ENCODE measurements at regions not wholly inside any gene's neighbourhood (a gene's known extent, or its start where the extent isn't known, plus 50 kb on each side); places are given as distances from the start of the nearest gene placed in this dataset.
"Not testable (repeated sequence)": the region's sequence is repeated elsewhere in the genome, so short reads cannot be mapped to it uniquely, and the experiment has no call there.

DNA sequence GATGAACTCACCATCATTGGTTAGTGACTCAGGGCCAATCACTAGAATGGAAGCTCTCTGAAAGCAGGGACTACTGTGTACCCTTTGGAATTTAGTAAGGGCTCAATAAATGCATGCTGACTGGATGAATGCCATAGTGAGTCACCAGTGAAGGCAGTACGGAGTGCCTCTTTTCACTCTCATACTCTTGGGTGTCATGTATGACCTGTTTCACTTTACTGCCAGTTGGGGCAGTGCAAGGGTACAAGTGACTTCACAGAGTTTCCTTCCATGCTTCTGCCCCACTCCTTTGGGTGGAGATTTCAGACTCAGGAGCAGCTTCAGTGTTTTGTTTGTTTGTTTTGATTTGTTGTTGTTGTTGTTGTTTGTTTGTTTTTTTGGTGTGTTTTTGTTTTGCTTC is 57.7 kb downstream of the SOX3 start:
- Mint-ChIP-seq H3K27ac (no peak overlapping the region), H3K27me3 (peaks cover 2% of the 10 kb centered on the region)

GRCh38 chrX:140440876-140441275 is 64.0 kb downstream of the SOX3 start:
- no peak overlapping the region for H3K27ac Mint-ChIP-seq
- no peaks in the 10 kb centered on the region for H3K36me3 Mint-ChIP-seq
- H3K27me3 Mint-ChIP-seq, result peaks cover 4% of the 10 kb centered on the region
- H3K4me3 Mint-ChIP-seq, result no peak overlapping the region
- no peaks in the 10 kb centered on the region for H3K9me3 Mint-ChIP-seq
- no peaks in the 10 kb centered on the region for H3K4me1 Mint-ChIP-seq

More for the DNA sequence above, 57.7 kb downstream of the SOX3 start:
- Mint-ChIP-seq H3K36me3 (no peaks in the 10 kb centered on the region), H3K9me3 (no peaks in the 10 kb centered on the region), H3K4me1 (no peaks in the 10 kb centered on the region), H3K4me3 (no peak overlapping the region)

GRCh38 chrX:140439476-140439875 is 65.4 kb downstream of the SOX3 start:
- Mint-ChIP-seq H3K36me3 (no peaks in the 10 kb centered on the region), H3K27me3 (peaks cover 4% of the 10 kb centered on the region), H3K9me3 (no peaks in the 10 kb centered on the region), H3K27ac (no peak overlapping the region), H3K4me3 (no peak overlapping the region), H3K4me1 (no peaks in the 10 kb centered on the region)

DNA sequence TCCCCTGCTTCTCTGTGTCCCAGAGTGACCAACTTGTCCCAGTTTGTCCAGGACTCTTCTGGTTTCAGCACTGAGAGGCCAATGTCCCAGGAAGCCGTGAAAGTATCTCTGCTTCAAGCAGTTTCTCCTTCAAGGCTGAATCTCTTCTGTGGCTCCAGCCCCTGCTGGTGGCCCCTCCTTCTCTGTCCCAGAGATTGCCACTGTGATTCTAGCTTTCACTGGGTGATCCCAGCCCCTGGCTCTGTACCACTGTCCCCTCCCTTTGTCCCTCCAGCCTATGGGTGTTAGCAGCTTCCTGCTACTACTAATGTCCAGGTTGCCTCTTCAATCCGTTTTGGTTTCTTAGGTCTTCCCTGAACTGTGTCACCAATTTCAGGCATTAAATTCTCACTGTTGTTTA is 70.5 kb downstream of the SOX3 start:
- H3K36me3 Mint-ChIP-seq, result no peaks in the 10 kb centered on the region
- peaks cover 2% of the 10 kb centered on the region for H3K27me3 Mint-ChIP-seq
- H3K4me3 Mint-ChIP-seq, result no peak overlapping the region
- H3K9me3 Mint-ChIP-seq, result no peaks in the 10 kb centered on the region
- H3K27ac Mint-ChIP-seq, result no peak overlapping the region
- H3K4me1 Mint-ChIP-seq, result no peaks in the 10 kb centered on the region

DNA sequence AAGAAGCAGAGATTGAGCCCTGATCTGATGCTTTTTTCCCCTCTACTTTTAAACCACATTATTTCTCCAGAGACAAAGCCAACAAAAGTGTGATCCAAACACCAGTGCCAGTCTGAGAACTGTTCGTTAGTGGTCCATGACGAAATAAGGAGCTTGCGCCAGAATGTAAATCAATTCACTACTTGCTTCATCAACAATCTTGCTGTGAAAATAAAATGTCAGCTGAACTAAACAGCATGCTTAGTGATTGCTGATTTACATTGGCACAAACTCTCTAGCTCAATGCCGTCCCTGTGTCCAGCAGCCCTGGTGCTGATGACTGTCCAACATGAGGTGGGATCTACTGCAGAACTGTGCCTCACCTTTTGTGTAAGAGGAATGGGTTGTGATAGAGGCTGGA is 71.3 kb downstream of the SOX3 start:
- no peaks in the 10 kb centered on the region for H3K36me3 Mint-ChIP-seq
- peaks cover 2% of the 10 kb centered on the region for H3K27me3 Mint-ChIP-seq
- H3K9me3 Mint-ChIP-seq, result no peaks in the 10 kb centered on the region
- H3K4me3 Mint-ChIP-seq, result no peak overlapping the region
- no peaks in the 10 kb centered on the region for H3K4me1 Mint-ChIP-seq
- H3K27ac Mint-ChIP-seq, result no peak overlapping the region

- no peak overlapping the region for H3K4me3 Mint-ChIP-seq
These were observed 72.3 kb downstream of the SOX3 start for GRCh38 chrX:140432346-140433175.

DNA sequence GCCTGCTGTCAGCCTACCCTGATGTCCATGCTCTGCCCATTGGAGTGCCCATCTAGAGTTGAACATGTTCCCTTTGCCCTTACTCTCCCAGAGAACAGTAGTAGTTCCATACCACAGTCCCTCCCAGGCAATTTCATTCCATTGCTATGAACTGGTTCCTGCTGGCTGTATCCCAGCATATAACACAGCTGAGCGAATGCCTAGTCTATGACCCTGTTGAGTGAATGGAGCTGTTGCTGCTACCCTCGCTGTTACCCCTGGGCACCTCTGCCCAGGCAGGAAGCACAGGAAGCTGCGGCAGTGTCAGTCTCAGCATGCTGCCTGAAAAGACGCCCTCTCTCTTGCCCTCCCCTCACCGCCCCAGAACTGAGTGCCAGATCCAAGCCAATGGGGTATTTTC is 73.3 kb downstream of the SOX3 start:
- Mint-ChIP-seq H3K36me3 (no peaks in the 10 kb centered on the region), H3K27ac (no peak overlapping the region), H3K27me3 (no peaks in the 10 kb centered on the region), H3K4me1 (no peaks in the 10 kb centered on the region), H3K9me3 (no peaks in the 10 kb centered on the region), H3K4me3 (no peak overlapping the region)

More at GRCh38 chrX:140432346-140433175, 72.3 kb downstream of the SOX3 start:
- no peaks in the 10 kb centered on the region for H3K4me1 Mint-ChIP-seq
- no peaks in the 10 kb centered on the region for H3K36me3 Mint-ChIP-seq
- no peak overlapping the region for H3K27ac Mint-ChIP-seq
- H3K9me3 Mint-ChIP-seq, result no peaks in the 10 kb centered on the region
- no peaks in the 10 kb centered on the region for H3K27me3 Mint-ChIP-seq

- H3K4me1 Mint-ChIP-seq, result no peaks in the 10 kb centered on the region
- no peak overlapping the region for H3K4me3 Mint-ChIP-seq
- no peak overlapping the region for H3K27ac Mint-ChIP-seq
- no peaks in the 10 kb centered on the region for H3K9me3 Mint-ChIP-seq
- H3K27me3 Mint-ChIP-seq, result no peaks in the 10 kb centered on the region
- H3K36me3 Mint-ChIP-seq, result no peaks in the 10 kb centered on the region
These were observed 79.0 kb downstream of the SOX3 start for GRCh38 chrX:140425712-140426395.

GRCh38 chrX:140422501-140422900 is 82.4 kb downstream of the SOX3 start:
- no peaks in the 10 kb centered on the region for H3K27me3 Mint-ChIP-seq
- H3K36me3 Mint-ChIP-seq, result no peaks in the 10 kb centered on the region
- H3K9me3 Mint-ChIP-seq, result no peaks in the 10 kb centered on the region
- H3K4me3 Mint-ChIP-seq, result no peak overlapping the region
- no peak overlapping the region for H3K27ac Mint-ChIP-seq
- H3K4me1 Mint-ChIP-seq, result no peaks in the 10 kb centered on the region

DNA sequence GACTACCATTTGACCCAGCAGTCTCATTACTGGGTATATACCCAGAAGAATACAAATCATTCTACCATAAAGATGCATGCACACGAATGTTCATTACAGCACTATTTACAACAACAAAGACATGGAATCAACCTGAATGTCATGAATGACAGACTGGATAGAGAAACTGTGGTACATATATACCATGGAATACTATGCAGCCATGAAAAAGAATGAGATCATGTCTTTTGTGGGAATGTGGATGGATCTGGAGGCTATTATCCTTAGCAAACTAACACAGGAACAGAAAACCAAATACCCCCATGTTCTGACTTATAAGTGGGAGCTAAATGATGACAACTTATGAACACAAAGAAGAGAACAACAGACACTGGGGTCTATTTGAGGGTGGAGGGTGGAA is 102.7 kb downstream of the SOX3 start:
- not testable (repeated sequence) for H3K4me3 Mint-ChIP-seq, H3K36me3 Mint-ChIP-seq, H3K27me3 Mint-ChIP-seq, H3K9me3 Mint-ChIP-seq, H3K4me1 Mint-ChIP-seq, H3K27ac Mint-ChIP-seq

DNA sequence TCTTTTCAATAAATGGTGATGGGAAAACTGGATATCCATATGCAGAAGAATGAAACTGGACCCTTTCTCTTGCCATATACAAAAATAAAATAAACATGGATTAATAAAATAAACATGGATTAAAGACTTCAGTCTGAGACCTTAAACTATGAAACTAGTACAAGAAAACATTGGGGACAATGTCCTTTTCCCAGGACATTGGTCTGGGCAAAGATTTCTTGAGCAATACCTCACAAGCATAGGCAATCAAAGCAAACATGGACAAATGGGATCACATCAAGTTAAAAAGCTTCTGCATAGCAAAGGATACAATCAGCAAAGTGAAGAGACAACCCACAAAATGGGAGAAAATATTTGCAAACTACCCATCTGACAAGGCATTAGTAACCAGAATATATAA is 108.5 kb downstream of the SOX3 start:
- H3K4me1 Mint-ChIP-seq, H3K27me3 Mint-ChIP-seq, H3K9me3 Mint-ChIP-seq, H3K36me3 Mint-ChIP-seq, H3K27ac Mint-ChIP-seq, H3K4me3 Mint-ChIP-seq: not testable (repeated sequence)

DNA sequence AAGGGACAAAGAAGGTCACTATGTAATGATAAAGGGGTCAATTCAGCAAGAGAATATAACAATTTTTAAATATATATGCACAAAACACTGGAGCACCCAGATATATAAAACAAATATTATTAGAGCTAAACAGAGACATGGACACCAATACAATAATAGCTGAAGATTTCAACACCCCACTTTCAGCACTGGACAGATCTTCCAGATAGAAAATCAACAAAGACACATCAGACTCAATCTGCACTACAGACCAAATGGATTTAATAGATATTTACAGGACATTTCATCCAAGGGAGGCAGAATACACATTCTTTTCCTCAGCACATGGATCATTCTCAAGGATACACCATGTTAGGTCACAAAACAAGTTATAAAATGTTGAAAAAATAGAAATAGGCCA is 111.4 kb downstream of the SOX3 start:
- no peak overlapping the region for H3K4me3 Mint-ChIP-seq
- no peaks in the 10 kb centered on the region for H3K36me3 Mint-ChIP-seq
- H3K9me3 Mint-ChIP-seq, result no peaks in the 10 kb centered on the region
- H3K27ac Mint-ChIP-seq, result no peak overlapping the region
- H3K27me3 Mint-ChIP-seq, result no peaks in the 10 kb centered on the region
- H3K4me1 Mint-ChIP-seq, result no peaks in the 10 kb centered on the region

GRCh38 chrX:140391313-140391712 is 113.6 kb downstream of the SOX3 start:
- Mint-ChIP-seq H3K36me3 (no peaks in the 10 kb centered on the region), H3K27me3 (no peaks in the 10 kb centered on the region), H3K9me3 (no peaks in the 10 kb centered on the region), H3K4me3 (no peak overlapping the region), H3K4me1 (no peaks in the 10 kb centered on the region), H3K27ac (no peak overlapping the region)

GRCh38 chrX:140389331-140389730 is 115.5 kb downstream of the SOX3 start:
- Mint-ChIP-seq H3K9me3 (peaks cover 7% of the 10 kb centered on the region), H3K27ac (no peak overlapping the region), H3K27me3 (no peaks in the 10 kb centered on the region), H3K4me3 (no peak overlapping the region), H3K36me3 (no peaks in the 10 kb centered on the region), H3K4me1 (no peaks in the 10 kb centered on the region)

DNA sequence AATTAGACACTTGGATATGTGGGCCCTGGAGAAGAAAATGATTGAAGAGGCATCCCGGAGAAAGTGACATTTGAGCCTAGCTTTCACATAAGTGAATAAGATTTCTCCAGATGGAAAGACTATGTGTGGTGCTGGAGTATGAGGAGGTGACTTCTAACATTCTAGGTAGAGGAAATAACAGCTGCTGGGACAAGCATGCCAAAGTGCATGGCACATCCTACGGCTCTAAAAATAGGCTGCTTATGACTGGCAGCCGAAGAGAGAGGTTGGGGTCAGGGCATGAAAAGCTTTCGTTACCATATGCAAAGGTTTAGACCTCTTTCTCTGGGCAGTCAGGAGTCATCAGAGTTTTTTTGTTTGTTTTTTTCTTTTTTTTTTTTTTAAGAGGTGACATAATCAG is 142.0 kb downstream of the SOX3 start:
- Mint-ChIP-seq H3K4me1 (no peaks in the 10 kb centered on the region), H3K27ac (no peak overlapping the region), H3K27me3 (no peaks in the 10 kb centered on the region), H3K4me3 (no peak overlapping the region), H3K36me3 (no peaks in the 10 kb centered on the region), H3K9me3 (no peaks in the 10 kb centered on the region)

- no peak overlapping the region for H3K4me3 Mint-ChIP-seq
- no peak overlapping the region for H3K27ac Mint-ChIP-seq
- H3K27me3 Mint-ChIP-seq, result no peaks in the 10 kb centered on the region
- no peaks in the 10 kb centered on the region for H3K4me1 Mint-ChIP-seq
- no peaks in the 10 kb centered on the region for H3K36me3 Mint-ChIP-seq
- no peaks in the 10 kb centered on the region for H3K9me3 Mint-ChIP-seq
These were observed 143.9 kb downstream of the SOX3 start for GRCh38 chrX:140360924-140361323.
